ENCODE measurements at regions not wholly inside any gene's neighbourhood (a gene's known extent, or its start where the extent isn't known, plus 50 kb on each side); places are given as distances from the start of the nearest gene placed in this dataset.

GRCh38 chr2:81303321-81303720 is 998.8 kb upstream of the LRRTM1 start:
- TF ChIP-seq, protein P1, sequence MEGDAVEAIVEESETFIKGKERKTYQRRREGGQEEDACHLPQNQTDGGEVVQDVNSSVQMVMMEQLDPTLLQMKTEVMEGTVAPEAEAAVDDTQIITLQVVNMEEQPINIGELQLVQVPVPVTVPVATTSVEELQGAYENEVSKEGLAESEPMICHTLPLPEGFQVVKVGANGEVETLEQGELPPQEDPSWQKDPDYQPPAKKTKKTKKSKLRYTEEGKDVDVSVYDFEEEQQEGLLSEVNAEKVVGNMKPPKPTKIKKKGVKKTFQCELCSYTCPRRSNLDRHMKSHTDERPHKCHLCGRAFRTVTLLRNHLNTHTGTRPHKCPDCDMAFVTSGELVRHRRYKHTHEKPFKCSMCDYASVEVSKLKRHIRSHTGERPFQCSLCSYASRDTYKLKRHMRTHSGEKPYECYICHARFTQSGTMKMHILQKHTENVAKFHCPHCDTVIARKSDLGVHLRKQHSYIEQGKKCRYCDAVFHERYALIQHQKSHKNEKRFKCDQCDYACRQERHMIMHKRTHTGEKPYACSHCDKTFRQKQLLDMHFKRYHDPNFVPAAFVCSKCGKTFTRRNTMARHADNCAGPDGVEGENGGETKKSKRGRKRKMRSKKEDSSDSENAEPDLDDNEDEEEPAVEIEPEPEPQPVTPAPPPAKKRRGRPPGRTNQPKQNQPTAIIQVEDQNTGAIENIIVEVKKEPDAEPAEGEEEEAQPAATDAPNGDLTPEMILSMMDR (conservative IDR thresholded peaks at IDR 0.05; ENCODE audit: low read depth, low read length) = no peak
- no peak for TF ChIP-seq EZH2phosphoT487 (IDR thresholded peaks at IDR 0.05; ENCODE audit: borderline replicate concordance, low read length)
